ENCODE measurements at regions not wholly inside any gene's neighbourhood (a gene's known extent, or its start where the extent isn't known, plus 50 kb on each side); places are given as distances from the start of the nearest gene placed in this dataset.
"Not testable (repeated sequence)": the region's sequence is repeated elsewhere in the genome, so short reads cannot be mapped to it uniquely, and the experiment has no call there.

DNA sequence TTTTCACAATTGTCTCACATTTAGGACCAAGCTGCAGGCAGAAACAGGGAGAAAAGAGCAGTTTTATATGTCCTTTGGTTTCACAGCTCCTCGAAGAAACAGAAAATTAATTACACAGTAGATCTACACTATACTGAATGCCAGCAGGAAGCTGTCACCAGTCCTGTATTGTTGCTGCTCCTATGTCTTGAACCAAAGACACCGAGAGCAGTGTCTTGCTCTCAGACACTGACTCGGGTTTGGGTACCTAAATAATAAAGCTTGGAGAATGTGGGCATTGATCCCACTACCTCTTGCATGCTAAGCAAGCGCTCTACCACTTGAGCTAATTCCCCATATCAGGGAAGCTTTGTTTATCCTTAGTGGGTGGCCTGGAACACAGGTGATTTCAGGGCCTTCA lies 168.4 kb upstream of the ZNF322 start:
- H3K36me3 ChIP-seq (replicated peaks); H3K27ac ChIP-seq; in situ Hi-C loops (cut with HindIII; ENCODE audit: low pct_ligation_motif_present, low sequenced_read_pairs); DNase-seq; H3K4me3 ChIP-seq (ENCODE audit: low read depth, low read length); H3K27me3 ChIP-seq (replicated peaks): not testable (repeated sequence)

GRCh38 chr6:26829480-26829879 lies 169.9 kb upstream of the ZNF322 start:
- in situ Hi-C loops (cut with HindIII; ENCODE audit: low pct_ligation_motif_present, low sequenced_read_pairs); H3K36me3 ChIP-seq (replicated peaks); H3K4me3 ChIP-seq (ENCODE audit: low read depth, low read length); H3K27me3 ChIP-seq (replicated peaks); H3K27ac ChIP-seq; DNase-seq: not testable (repeated sequence)

- H3K27me3 ChIP-seq (replicated peaks); H3K27ac ChIP-seq; DNase-seq; H3K36me3 ChIP-seq (replicated peaks); H3K4me3 ChIP-seq (ENCODE audit: low read depth, low read length); in situ Hi-C loops (cut with HindIII; ENCODE audit: low pct_ligation_motif_present, low sequenced_read_pairs): not testable (repeated sequence)
Observed at GRCh38 chr6:26830992-26831391, 171.4 kb upstream of the ZNF322 start.

GRCh38 chr6:26835707-26836106 lies 176.2 kb upstream of the ZNF322 start:
- H3K27ac ChIP-seq; H3K27me3 ChIP-seq (replicated peaks); DNase-seq; H3K36me3 ChIP-seq (replicated peaks); H3K4me3 ChIP-seq (ENCODE audit: low read depth, low read length); in situ Hi-C loops (cut with HindIII; ENCODE audit: low pct_ligation_motif_present, low sequenced_read_pairs): not testable (repeated sequence)

DNA sequence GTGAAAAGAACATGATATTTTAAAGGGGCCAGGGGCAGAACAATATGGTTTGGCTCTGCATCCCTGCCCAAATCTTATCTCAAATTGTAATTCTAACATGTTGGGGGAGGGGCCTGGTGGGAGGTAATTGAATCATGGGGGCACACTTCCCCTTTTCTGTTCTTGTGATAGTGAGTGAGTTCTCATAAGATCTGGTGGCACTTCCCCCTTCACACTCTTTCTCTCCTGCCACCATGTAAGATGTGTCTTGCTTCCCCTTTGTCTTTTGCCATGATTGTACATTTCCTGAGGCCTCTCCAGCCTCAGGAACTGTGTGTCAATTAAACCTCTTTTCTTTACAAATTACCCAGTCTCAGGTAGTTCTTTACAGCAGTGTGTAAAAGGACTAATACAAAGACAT lies 177.1 kb upstream of the ZNF322 start:
- H3K4me3 ChIP-seq (ENCODE audit: low read depth, low read length); H3K27ac ChIP-seq; H3K27me3 ChIP-seq (replicated peaks); in situ Hi-C loops (cut with HindIII; ENCODE audit: low pct_ligation_motif_present, low sequenced_read_pairs); H3K36me3 ChIP-seq (replicated peaks); DNase-seq: not testable (repeated sequence)

DNA sequence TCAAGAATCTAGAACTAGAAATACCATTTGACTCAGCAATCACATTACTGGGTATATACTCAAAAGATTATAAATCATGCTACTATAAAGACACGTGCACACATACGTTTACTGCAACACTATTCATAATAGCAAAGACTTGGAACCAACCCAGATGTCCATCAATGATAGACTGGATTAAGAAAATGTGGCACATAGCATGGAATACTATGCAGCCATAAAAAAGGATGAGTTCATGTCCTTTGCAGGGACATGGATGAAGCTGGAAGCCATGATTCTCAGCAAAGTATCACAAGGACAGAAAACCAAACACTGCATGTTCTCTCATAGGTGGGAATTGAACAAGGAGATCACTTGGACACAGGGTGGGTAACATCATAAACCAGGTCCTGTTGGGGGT lies 185.3 kb upstream of the ZNF322 start:
- H3K27me3 ChIP-seq (replicated peaks); H3K27ac ChIP-seq; H3K36me3 ChIP-seq (replicated peaks); H3K4me3 ChIP-seq (ENCODE audit: low read depth, low read length); in situ Hi-C loops (cut with HindIII; ENCODE audit: low pct_ligation_motif_present, low sequenced_read_pairs); DNase-seq: not testable (repeated sequence)

DNA sequence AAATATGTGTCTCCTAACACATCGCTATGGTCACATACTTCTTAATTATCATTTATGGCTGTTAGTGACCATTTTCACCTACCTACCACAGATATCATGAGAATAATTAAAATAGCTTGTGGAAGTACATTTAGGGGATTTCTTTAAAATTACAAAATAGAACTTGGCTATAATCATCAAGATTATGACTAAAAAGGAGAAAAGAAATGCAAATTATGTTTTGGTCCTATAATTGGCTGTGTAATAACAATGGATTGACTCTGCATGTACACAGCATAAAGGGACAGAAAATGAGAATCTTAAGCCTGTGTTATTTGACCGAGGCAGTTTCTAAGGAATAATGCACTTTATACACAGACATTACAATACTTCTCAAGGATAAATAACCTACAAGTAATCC lies 197.7 kb upstream of the ZNF322 start:
- DNase-seq; H3K4me3 ChIP-seq (ENCODE audit: low read depth, low read length); H3K27ac ChIP-seq; H3K27me3 ChIP-seq (replicated peaks); H3K36me3 ChIP-seq (replicated peaks); in situ Hi-C loops (cut with HindIII; ENCODE audit: low pct_ligation_motif_present, low sequenced_read_pairs): not testable (repeated sequence)

DNA sequence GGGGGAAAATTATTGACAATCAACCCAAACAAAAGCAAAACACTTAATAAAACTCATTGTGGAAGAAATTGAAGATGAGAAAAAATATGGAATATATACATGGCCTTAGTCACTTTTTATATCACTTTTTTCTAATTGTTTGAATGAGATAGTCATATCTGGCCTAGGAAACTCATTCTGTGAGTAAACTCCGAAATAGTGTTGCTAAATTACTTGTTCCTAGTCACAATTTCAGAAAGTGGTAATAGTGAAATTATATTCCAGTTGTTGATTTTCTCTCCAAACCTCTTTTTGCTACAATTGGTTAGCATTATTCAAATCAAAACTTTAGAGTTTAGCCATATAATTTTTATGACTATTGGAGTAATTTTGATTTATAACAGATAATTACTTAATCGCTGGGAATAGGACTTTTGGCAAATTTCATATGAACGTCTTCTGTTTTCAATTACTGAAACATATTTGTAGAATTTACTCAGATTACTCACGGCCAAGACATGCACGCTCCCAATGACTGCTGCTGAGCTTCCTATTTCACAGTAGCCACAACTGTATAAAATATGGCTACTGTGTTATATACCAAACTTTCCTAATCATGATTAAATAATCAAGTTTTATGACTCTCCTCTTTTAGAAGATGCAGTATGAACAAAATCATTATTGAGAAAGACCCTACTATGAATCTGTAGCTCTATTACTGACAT lies 199.7 kb upstream of the ZNF322 start:
- H3K27ac ChIP-seq; DNase-seq; in situ Hi-C loops (cut with HindIII; ENCODE audit: low pct_ligation_motif_present, low sequenced_read_pairs); H3K36me3 ChIP-seq (replicated peaks); H3K27me3 ChIP-seq (replicated peaks); H3K4me3 ChIP-seq (ENCODE audit: low read depth, low read length): not testable (repeated sequence)

GRCh38 chr6:26859771-26860163 lies 200.2 kb upstream of the ZNF322 start:
- H3K36me3 ChIP-seq (replicated peaks); in situ Hi-C loops (cut with HindIII; ENCODE audit: low pct_ligation_motif_present, low sequenced_read_pairs); H3K27ac ChIP-seq; DNase-seq; H3K4me3 ChIP-seq (ENCODE audit: low read depth, low read length); H3K27me3 ChIP-seq (replicated peaks): not testable (repeated sequence)

DNA sequence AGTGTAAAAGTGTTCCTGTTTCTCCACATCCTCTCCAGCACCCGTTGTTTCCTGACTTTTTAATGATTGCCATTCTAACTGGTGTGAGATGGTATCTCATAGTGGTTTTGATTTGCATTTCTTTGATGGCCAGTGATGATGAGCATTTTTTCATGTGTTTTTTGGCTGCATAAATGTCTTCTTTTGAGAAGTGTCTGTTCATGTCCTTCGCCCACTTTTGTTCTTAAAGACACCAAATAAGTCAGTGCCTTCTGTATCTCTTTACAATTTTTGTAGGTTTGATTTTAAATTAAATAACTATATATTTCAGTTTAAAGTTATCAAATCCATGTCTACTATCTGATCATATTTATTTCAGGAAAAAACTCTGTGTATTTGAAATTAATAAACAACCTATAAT lies 202.4 kb upstream of the ZNF322 start:
- in situ Hi-C loops (cut with HindIII; ENCODE audit: low pct_ligation_motif_present, low sequenced_read_pairs); H3K36me3 ChIP-seq (replicated peaks); H3K27me3 ChIP-seq (replicated peaks); H3K4me3 ChIP-seq (ENCODE audit: low read depth, low read length); DNase-seq; H3K27ac ChIP-seq: not testable (repeated sequence)

DNA sequence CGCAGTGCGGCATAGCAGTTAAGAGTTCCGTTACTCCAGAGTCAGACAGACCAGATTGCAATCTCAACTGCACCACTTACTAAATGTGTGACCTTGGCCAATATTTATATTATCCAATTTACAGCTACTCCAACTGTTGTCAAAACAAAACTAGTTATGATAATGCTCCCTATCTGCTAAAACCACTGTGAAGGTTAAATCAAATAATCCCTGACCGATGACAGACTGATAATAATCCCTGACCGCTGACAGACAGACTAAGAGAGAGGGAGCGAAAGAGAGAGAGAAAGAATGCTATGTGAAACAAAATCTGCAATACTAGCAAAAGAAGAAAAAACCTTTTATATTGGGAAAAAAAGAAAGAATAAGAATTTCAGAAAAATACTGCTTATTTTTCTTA lies 204.1 kb upstream of the ZNF322 start:
- H3K36me3 ChIP-seq (replicated peaks); H3K27me3 ChIP-seq (replicated peaks); in situ Hi-C loops (cut with HindIII; ENCODE audit: low pct_ligation_motif_present, low sequenced_read_pairs); H3K4me3 ChIP-seq (ENCODE audit: low read depth, low read length); DNase-seq; H3K27ac ChIP-seq: not testable (repeated sequence)

DNA sequence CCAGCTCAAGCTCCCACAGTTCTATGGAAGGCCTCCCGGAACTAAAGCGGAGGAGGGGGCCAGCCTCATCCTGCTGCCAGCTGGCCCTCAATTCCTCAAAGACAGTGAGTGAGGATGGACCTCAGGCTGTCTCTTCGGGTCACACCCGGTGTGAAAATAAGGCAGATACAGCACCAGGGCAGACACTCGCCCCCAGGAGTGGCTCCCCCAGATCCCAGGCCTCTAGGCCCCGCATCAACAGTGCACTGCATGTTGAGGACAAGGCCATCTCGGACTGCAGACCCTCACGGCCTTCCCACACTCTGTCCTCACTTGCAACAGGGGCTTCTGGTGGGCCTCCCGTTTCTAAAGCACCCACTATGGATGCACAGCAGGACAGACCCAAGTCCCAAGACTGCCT lies 239.2 kb upstream of the ZNF322 start:
- H3K4me3 ChIP-seq (ENCODE audit: low read depth, low read length); H3K27ac ChIP-seq; DNase-seq; H3K27me3 ChIP-seq (replicated peaks); in situ Hi-C loops (cut with HindIII; ENCODE audit: low pct_ligation_motif_present, low sequenced_read_pairs); H3K36me3 ChIP-seq (replicated peaks): not testable (repeated sequence)

DNA sequence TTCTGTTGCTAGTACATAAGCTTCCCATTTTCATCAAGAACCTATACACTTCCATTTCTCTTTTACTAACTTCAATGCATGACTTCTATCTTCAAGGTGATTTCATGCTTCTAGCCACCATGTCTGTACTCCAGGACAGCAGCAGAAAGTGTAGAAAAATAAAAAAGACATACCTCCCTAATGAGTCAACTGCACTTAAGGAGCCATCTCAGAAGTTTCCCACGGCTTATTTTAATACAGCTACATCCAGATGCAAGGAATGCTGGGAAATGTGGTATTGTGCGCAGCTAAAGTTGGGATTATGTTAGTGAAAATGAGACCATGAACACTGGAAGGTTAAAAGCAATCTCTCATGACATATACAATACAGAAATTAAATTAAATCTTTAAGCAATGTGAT lies 264.7 kb upstream of the ZNF322 start:
- H3K36me3 ChIP-seq (replicated peaks); H3K4me3 ChIP-seq (ENCODE audit: low read depth, low read length); H3K27me3 ChIP-seq (replicated peaks); H3K27ac ChIP-seq; in situ Hi-C loops (cut with HindIII; ENCODE audit: low pct_ligation_motif_present, low sequenced_read_pairs): not testable (repeated sequence)
- DNase-seq = peak; percentile 76

DNA sequence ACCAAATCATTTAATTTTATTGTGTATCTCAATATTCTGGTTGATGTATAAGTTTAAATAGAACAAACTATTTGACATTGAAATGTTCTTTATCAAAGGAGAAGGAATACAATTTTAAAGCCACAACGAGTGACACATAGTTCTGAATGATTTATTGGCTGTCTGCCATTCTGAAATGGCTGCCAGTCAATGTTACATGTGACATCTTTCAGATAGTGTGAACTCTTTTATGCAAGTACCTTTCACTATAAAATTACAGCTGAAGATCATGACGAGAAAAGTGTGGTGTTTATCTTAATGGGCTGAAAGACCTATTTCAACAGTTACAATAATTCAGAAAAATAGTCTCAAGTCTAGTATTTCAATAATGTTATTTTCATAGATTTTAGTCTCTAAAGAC lies 268.6 kb upstream of the ZNF322 start:
- H3K4me3 ChIP-seq (ENCODE audit: low read depth, low read length); H3K27me3 ChIP-seq (replicated peaks); in situ Hi-C loops (cut with HindIII; ENCODE audit: low pct_ligation_motif_present, low sequenced_read_pairs); H3K36me3 ChIP-seq (replicated peaks); H3K27ac ChIP-seq; DNase-seq: not testable (repeated sequence)

DNA sequence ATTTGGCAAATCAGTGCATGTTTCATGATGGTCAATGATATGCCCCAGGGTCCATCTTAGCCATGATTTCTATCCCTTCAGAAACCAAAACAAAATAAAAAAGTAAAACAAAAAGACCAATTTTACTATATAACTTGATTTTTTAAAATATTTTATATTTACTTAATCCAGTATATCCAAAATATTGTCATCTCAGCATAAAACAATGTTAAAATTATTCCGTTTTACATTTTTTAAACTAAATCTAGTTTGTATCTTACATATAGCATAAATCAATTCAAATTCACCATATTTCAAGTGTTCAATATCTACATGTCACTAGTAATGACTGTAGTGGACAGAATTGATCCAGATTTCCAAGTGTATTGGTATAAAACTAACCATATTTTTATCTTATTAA lies 277.7 kb upstream of the ZNF322 start:
- in situ Hi-C loops (cut with HindIII; ENCODE audit: low pct_ligation_motif_present, low sequenced_read_pairs) = not testable (repeated sequence)

More for the DNA sequence above, 277.7 kb upstream of the ZNF322 start:
- DNase-seq; H3K27me3 ChIP-seq (replicated peaks); H3K36me3 ChIP-seq (replicated peaks); H3K27ac ChIP-seq; H3K4me3 ChIP-seq (ENCODE audit: low read depth, low read length): not testable (repeated sequence)
